Tibial nerve (tissue), 4 donors: ENCODE measurements at regions not wholly inside any gene's neighbourhood (a gene's known extent, or its start where the extent isn't known, plus 50 kb on each side); places are given as distances from the start of the nearest gene placed in this dataset.

ENCODE experiments used
- CTCF ChIP-seq, 5 experiments: fragments of 200-600 bp in 3 of 5; fragments of 450-650 bp in 2 of 5; sonication (generic) in 3 of 5; IDR thresholded peaks; one replicate each; pipeline ENCODE4 v1.5.1; 2016 to 2019; ENCODE audit warnings: antibody characterized with exemption in 5 of 5, mild to moderate bottlenecking in 3 of 5, moderate library complexity in 2 of 5
- EP300 ChIP-seq, 2 donors: sonication (generic); formaldehyde crosslinking; IDR thresholded peaks; one replicate each; pipeline ENCODE4 v1.6.1; 2017; ENCODE audit warnings: antibody characterized with exemption in 2 of 2, mild to moderate bottlenecking in 1 of 2
- POLR2A ChIP-seq, 2 donors: fragments of 450-650 bp; IDR thresholded peaks; one replicate each; pipeline ENCODE4 v1.6.1; 2017; ENCODE audit warnings: antibody characterized with exemption in 2 of 2, mild to moderate bottlenecking in 2 of 2, moderate library complexity in 2 of 2

- TF ChIP-seq CTCF (IDR thresholded peaks at IDR 0.05) = no peak
- TF ChIP-seq POLR2A (IDR thresholded peaks at IDR 0.05) = no peak
- no peak for TF ChIP-seq EP300 (IDR thresholded peaks at IDR 0.05)
Observed at GRCh38 chr1:80987824-80988223, 812.9 kb upstream of the ADGRL2 start.
